OCI-LY7 (cell line): ENCODE measurements at regions not wholly inside any gene's neighbourhood (a gene's known extent, or its start where the extent isn't known, plus 50 kb on each side); places are given as distances from the start of the nearest gene placed in this dataset.

Experiments
- BruUV-seq: library from RNA; stranded (reverse); fragments of 400-500 nt; replicated peaks from 2 replicates; lab custom pipeline; 2021; lab: Mats Ljungman, UMichigan
- CTCF ChIA-PET: fragments of 300-600 bp; sonication (Branson Sonifier 250); formaldehyde crosslinking; loops from one replicate; lab custom pipeline; 2022; ENCODE audit warnings: antibody characterized with exemption; ENCODE audit not compliant: unreplicated experiment; lab: Charles Lee
- POLR2A ChIA-PET: fragments of 300-600 bp; sonication (Branson Sonifier 250); formaldehyde crosslinking; loops from one replicate; lab custom pipeline; 2022; ENCODE audit warnings: antibody characterized with exemption; lab: Charles Lee
- DNase-seq: peaks from one replicate; pipeline ENCODE4 v3.0.0-alpha.2; 2015; ENCODE audit warnings: low spot score
- H2AFZ ChIP-seq: fragments of 200-600 bp; sonication (generic), shearing (Covaris generic); 2 replicates; pipeline ENCODE4 v1.6.1; 2014; ENCODE audit warnings: mild to moderate bottlenecking, antibody characterized with exemption, low read length, moderate library complexity
- H3K27ac ChIP-seq: fragments of 200-600 bp; sonication (generic); 2 replicates; pipeline ENCODE4 v1.5.1; 2014; ENCODE audit warnings: mixed run types, low read depth, mild to moderate bottlenecking, moderate library complexity, low read length, inconsistent platforms; ENCODE audit not compliant: poor library complexity, severe bottlenecking
- H3K36me3 ChIP-seq: fragments of 200-600 bp; sonication (generic); 2 replicates; pipeline ENCODE4 v1.6.1; 2014; ENCODE audit warnings: mild to moderate bottlenecking, antibody characterized with exemption, low read length, moderate library complexity, mixed read lengths; ENCODE audit not compliant: insufficient read depth
- H3K4me1 ChIP-seq: fragments of 200-600 bp; sonication (generic); 2 replicates; pipeline ENCODE4 v1.5.1; 2014; ENCODE audit warnings: mild to moderate bottlenecking, low read length; ENCODE audit not compliant: insufficient read depth, poor library complexity, severe bottlenecking
- H3K4me2 ChIP-seq: fragments of 200-600 bp; sonication (generic); 2 replicates; pipeline ENCODE4 v1.6.1; 2014; ENCODE audit warnings: mild to moderate bottlenecking, low read length
- H3K4me3 ChIP-seq: fragments of 200-600 bp; sonication (generic); 2 replicates; pipeline ENCODE4 v1.5.1; 2014; ENCODE audit warnings: mild to moderate bottlenecking, low read depth, low read length; ENCODE audit not compliant: poor library complexity, severe bottlenecking
- H3K79me2 ChIP-seq: fragments of 200-600 bp; sonication (generic); 2 replicates; pipeline ENCODE4 v1.6.1; 2016; ENCODE audit warnings: low read depth, mild to moderate bottlenecking, low read length, moderate library complexity, mixed read lengths; ENCODE audit not compliant: insufficient read depth
- H3K9me2 ChIP-seq: fragments of 200-600 bp; sonication (generic); 2 replicates; pipeline ENCODE4 v1.6.1; 2016; ENCODE audit warnings: mild to moderate bottlenecking, low read length, mixed read lengths; ENCODE audit not compliant: insufficient read depth
- H3K9me3 ChIP-seq: fragments of 200-600 bp; sonication (generic); 2 replicates; pipeline ENCODE4 v1.6.1; 2014; ENCODE audit warnings: mild to moderate bottlenecking, mixed run types, low read length, mixed read lengths
- H4K20me1 ChIP-seq: fragments of 200-600 bp; sonication (generic); 2 replicates; pipeline ENCODE4 v1.6.1; 2014; ENCODE audit warnings: mild to moderate bottlenecking, antibody characterized with exemption, low read length, moderate library complexity, mixed read lengths; ENCODE audit not compliant: insufficient read depth
- EZH2phosphoT487 ChIP-seq: fragments of 200-600 bp; sonication (generic); IDR thresholded peaks from 2 replicates; pipeline ENCODE4 v1.6.1; 2018; ENCODE audit warnings: low read depth, borderline replicate concordance, mild to moderate bottlenecking, mixed run types, antibody characterized with exemption, low read length, moderate library complexity, mixed read lengths
- intact Hi-C: fragments of 100-400 bp; cut with micrococcal nuclease; formaldehyde crosslinking; loops from one replicate; pipeline ENCODE4 v1.10.0; 2022; ENCODE audit not compliant: unreplicated experiment
- TF ChIP-seq, protein P1 (sequence below): fragments of 200-600 bp; sonication (generic); conservative IDR thresholded peaks from 2 replicates; pipeline ENCODE4 v1.5.1; 2014; ENCODE audit warnings: mild to moderate bottlenecking, antibody characterized with exemption, low read length, moderate library complexity, mixed read lengths

DNA sequence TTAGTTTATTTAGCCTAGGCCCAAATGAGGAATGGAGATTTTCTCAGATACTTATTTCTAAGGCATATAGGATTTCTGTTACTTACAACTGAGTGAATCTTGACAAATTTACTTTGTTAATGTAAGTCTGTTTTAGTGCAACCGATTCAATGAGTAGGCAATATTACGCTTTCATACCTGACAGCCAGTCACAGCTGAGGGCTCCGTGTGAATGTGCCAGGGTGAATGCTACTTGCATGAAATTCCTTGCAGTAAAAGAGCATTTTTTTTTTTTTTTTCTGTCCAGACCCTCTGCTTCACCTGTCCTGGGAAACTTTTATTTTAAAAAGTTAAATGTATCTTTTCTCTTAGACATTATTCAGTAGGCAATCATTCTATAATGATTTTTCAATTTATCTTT is 1100.0 kb downstream of the FAT4 start:
- BruUV-seq = no TSS peak
- H4K20me1 ChIP-seq = no peaks in the 10 kb centered on the region
- POLR2A ChIA-PET = no interaction called here
- no peak overlapping the region for H3K4me2 ChIP-seq
- intact Hi-C loops = no loop called here
- H3K9me2 ChIP-seq = no peaks in the 10 kb centered on the region
- H3K36me3 ChIP-seq = no peaks in the 10 kb centered on the region
- H3K27ac ChIP-seq = no peak overlapping the region
- CTCF ChIA-PET = no interaction called here
- no peak overlapping the region for H3K4me3 ChIP-seq
- no peak overlapping the region for H2AFZ ChIP-seq
- H3K79me2 ChIP-seq = no peaks in the 10 kb centered on the region
- H3K9me3 ChIP-seq = no peaks in the 10 kb centered on the region
- TF ChIP-seq, protein P1, sequence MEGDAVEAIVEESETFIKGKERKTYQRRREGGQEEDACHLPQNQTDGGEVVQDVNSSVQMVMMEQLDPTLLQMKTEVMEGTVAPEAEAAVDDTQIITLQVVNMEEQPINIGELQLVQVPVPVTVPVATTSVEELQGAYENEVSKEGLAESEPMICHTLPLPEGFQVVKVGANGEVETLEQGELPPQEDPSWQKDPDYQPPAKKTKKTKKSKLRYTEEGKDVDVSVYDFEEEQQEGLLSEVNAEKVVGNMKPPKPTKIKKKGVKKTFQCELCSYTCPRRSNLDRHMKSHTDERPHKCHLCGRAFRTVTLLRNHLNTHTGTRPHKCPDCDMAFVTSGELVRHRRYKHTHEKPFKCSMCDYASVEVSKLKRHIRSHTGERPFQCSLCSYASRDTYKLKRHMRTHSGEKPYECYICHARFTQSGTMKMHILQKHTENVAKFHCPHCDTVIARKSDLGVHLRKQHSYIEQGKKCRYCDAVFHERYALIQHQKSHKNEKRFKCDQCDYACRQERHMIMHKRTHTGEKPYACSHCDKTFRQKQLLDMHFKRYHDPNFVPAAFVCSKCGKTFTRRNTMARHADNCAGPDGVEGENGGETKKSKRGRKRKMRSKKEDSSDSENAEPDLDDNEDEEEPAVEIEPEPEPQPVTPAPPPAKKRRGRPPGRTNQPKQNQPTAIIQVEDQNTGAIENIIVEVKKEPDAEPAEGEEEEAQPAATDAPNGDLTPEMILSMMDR = no peak
- TF ChIP-seq EZH2phosphoT487 = no peak
- no peak for DNase-seq
- H3K4me1 ChIP-seq = no peaks in the 10 kb centered on the region

DNA sequence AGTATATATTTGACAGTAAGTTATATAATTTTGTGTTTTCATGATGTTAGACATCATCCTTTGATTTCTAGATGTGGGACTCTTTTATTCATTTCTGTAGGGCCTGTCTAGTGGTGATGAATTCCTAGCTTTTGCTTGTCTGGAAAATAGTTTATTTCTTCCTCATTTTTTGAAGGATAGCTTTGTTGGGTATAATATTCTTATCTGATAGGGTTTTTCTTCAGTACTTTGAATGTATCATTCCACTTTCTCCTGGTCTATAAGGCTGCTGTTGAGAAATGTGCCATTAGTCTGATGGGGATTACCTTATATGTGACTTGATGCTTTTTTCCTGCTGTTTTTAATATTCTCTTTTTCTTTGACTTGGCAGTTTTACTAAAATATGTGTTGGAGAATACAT is 1104.5 kb downstream of the FAT4 start:
- intact Hi-C loops = no loop called here
- no TSS peak for BruUV-seq
- H3K9me2 ChIP-seq = no peaks in the 10 kb centered on the region

DNA sequence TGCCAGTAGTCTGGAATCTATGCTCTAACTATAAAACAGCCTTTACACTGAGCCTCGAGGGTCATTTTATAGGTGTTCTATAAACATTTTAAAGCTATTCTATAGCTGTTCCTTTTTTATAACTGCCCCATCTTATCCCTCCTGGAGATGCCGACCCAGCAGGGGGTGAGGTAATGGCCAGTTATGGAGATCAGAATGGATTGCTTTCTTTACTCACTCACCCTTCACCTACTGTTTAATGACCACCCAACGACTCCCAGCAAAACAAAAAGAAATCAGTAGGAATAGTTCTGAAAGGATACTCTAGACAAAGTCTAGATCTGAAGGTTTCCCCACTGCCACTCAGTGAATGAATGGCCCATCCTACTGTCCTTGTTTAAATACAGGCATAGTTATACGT is 1113.1 kb downstream of the FAT4 start:
- no TSS peak for BruUV-seq
- no peak overlapping the region for H3K27ac ChIP-seq
- intact Hi-C loops = no loop called here
- POLR2A ChIA-PET = no interaction called here
- H3K9me2 ChIP-seq = no peaks in the 10 kb centered on the region
- H4K20me1 ChIP-seq = no peaks in the 10 kb centered on the region
- no peak overlapping the region for H3K4me3 ChIP-seq
- H3K4me2 ChIP-seq = no peak overlapping the region
- H3K9me3 ChIP-seq = no peaks in the 10 kb centered on the region
- no peaks in the 10 kb centered on the region for H3K36me3 ChIP-seq
- H2AFZ ChIP-seq = no peak overlapping the region
- no peaks in the 10 kb centered on the region for H3K79me2 ChIP-seq
- no peak for DNase-seq
- H3K4me1 ChIP-seq = no peaks in the 10 kb centered on the region
- CTCF ChIA-PET = no interaction called here
- TF ChIP-seq EZH2phosphoT487 = no peak
- TF ChIP-seq, protein P1 = no peak

More for the DNA sequence above, 1104.5 kb downstream of the FAT4 start:
- ChIA-PET POLR2A (interaction anchor here (0.7 kb wide), 1 partner anchor 9 kb away, joined by 4 read pairs; no protein-coding TSS in a partner anchor), CTCF (no interaction called here)
- Histone ChIP-seq H3K4me1 (no peaks in the 10 kb centered on the region), H3K79me2 (no peaks in the 10 kb centered on the region), H3K36me3 (no peaks in the 10 kb centered on the region), H3K4me2 (no peak overlapping the region), H2AFZ (no peak overlapping the region), H3K9me3 (no peaks in the 10 kb centered on the region), H3K4me3 (no peak overlapping the region), H3K27ac (no peak overlapping the region), H4K20me1 (no peaks in the 10 kb centered on the region)
- no peak for TF ChIP-seq EZH2phosphoT487
- no peak for DNase-seq
